Upper lobe of right lung (tissue), 1 donor: ENCODE measurements at regions not wholly inside any gene's neighbourhood (a gene's known extent, or its start where the extent isn't known, plus 50 kb on each side); places are given as distances from the start of the nearest gene placed in this dataset.

ENCODE experiments used
- ATAC-seq: fragments of 200-7000 bp; cut with Tn5 transposase; one replicate; pipeline ENCODE4 v1.9.1; 2020; ENCODE audit warnings: mild to moderate bottlenecking, moderate library complexity
- DNase-seq: peaks from one replicate; pipeline ENCODE4 v3.0.0-alpha.2; 2020
- H3K27ac ChIP-seq: fragments of 200-600 bp; one replicate; pipeline ENCODE4 v1.8.0; 2022
- H3K27me3 ChIP-seq: fragments of 200-600 bp; one replicate; pipeline ENCODE4 v1.8.0; 2022; ENCODE audit warnings: mild to moderate bottlenecking
- H3K36me3 ChIP-seq: fragments of 200-600 bp; one replicate; pipeline ENCODE4 v1.8.0; 2022
- H3K4me1 ChIP-seq: fragments of 200-600 bp; one replicate; pipeline ENCODE4 v1.8.0; 2022
- H3K4me3 ChIP-seq: fragments of 200-600 bp; one replicate; pipeline ENCODE4 v1.8.0; 2022; ENCODE audit warnings: mild to moderate bottlenecking
- H3K9me3 ChIP-seq: fragments of 200-600 bp; one replicate; pipeline ENCODE4 v1.8.0; 2022
- CTCF ChIP-seq: fragments of 200-600 bp; IDR thresholded peaks from one replicate; pipeline ENCODE4 v1.8.0; 2022; ENCODE audit warnings: antibody characterized with exemption
- intact Hi-C: fragments of 100-400 bp; cut with DNase I; formaldehyde crosslinking; loops from one replicate; pipeline ENCODE4 v1.11.0; 2022
- donor health status: DM: no; HTN: yes; CAD: no; lungs with severe emphysema.

- ATAC-seq = peak; percentile 10
- no peaks in the 10 kb centered on the region for H3K36me3 ChIP-seq
- no peaks in the 10 kb centered on the region for H3K9me3 ChIP-seq
- intact Hi-C loops = no loop called here
- no peak overlapping the region for H3K4me3 ChIP-seq
- TF ChIP-seq CTCF = no peak
- DNase-seq = no peak
- H3K4me1 ChIP-seq = no peaks in the 10 kb centered on the region
- H3K27me3 ChIP-seq = no peaks in the 10 kb centered on the region
- H3K27ac ChIP-seq = peak overlapping the region; percentile 63
Observed at GRCh38 chrX:13373431-13374187, 53.8 kb upstream of the ATXN3L start.

- Histone ChIP-seq H3K36me3 (no peaks in the 10 kb centered on the region), H3K27me3 (no peaks in the 10 kb centered on the region), H3K9me3 (no peaks in the 10 kb centered on the region), H3K4me3 (no peak overlapping the region), H3K4me1 (no peaks in the 10 kb centered on the region), H3K27ac (peak overlapping the region; percentile 63)
- intact Hi-C loops = no loop called here
- no peak for TF ChIP-seq CTCF
- ATAC-seq = no peak
- no peak for DNase-seq
Observed at GRCh38 chrX:13373027-13373426, 53.2 kb upstream of the ATXN3L start.

- H3K36me3 ChIP-seq = no peaks in the 10 kb centered on the region
- no peaks in the 10 kb centered on the region for H3K27me3 ChIP-seq
- no peak overlapping the region for H3K4me3 ChIP-seq
- DNase-seq (no peak), ATAC-seq (no peak)
- no peak overlapping the region for H3K27ac ChIP-seq
- TF ChIP-seq CTCF = no peak
- no peaks in the 10 kb centered on the region for H3K4me1 ChIP-seq
- intact Hi-C loops = no loop called here
- H3K9me3 ChIP-seq = no peaks in the 10 kb centered on the region
Observed at GRCh38 chrX:13372203-13372980, 52.5 kb upstream of the ATXN3L start.

- no peak for ATAC-seq
- Histone ChIP-seq H3K27me3 (no peaks in the 10 kb centered on the region), H3K36me3 (no peaks in the 10 kb centered on the region), H3K4me3 (no peak overlapping the region), H3K27ac (no peak overlapping the region), H3K9me3 (no peaks in the 10 kb centered on the region), H3K4me1 (no peaks in the 10 kb centered on the region)
- no peak for DNase-seq
- TF ChIP-seq CTCF = no peak
- intact Hi-C loops = no loop called here
Observed at GRCh38 chrX:13371186-13371585, 51.3 kb upstream of the ATXN3L start.

GRCh38 chrX:13370713-13371112 is 50.9 kb upstream of the ATXN3L start:
- H3K4me1 ChIP-seq = no peaks in the 10 kb centered on the region
- no peaks in the 10 kb centered on the region for H3K36me3 ChIP-seq
- no peak overlapping the region for H3K4me3 ChIP-seq
- DNase-seq (no peak), ATAC-seq (no peak)
- TF ChIP-seq CTCF = no peak
- intact Hi-C loops = no loop called here
- no peaks in the 10 kb centered on the region for H3K9me3 ChIP-seq
- no peak overlapping the region for H3K27ac ChIP-seq
- H3K27me3 ChIP-seq = no peaks in the 10 kb centered on the region
